ENCODE measurements at regions not wholly inside any gene's neighbourhood (a gene's known extent, or its start where the extent isn't known, plus 50 kb on each side); places are given as distances from the start of the nearest gene placed in this dataset.

DNA sequence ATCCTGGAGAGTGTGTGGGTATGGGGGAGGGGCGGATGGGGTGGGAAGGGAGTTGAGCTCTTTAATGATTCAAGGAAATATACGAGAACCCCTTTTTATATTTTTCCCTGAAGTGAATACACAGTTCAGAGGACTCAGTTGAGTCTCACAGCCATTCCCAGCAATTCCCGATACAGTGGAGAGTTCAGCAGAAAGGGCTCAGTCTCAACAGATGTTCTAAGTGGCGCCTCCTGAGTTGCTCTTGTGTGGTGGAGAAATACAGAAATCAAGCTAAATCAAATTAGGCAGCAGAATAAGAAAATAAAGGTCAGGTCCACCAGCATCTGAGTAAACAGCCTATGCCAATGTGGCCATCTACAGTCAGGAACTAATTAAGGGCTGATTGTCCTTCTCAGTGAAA lies 372.1 kb downstream of the NR2F2 start:
- H3K4me1 ChIP-seq = no peaks in the 10 kb centered on the region
- no peaks in the 10 kb centered on the region for H3K36me3 ChIP-seq
- H3K4me3 ChIP-seq = no peak overlapping the region
- no peaks in the 10 kb centered on the region for H3K9me3 ChIP-seq
- DNase-seq (no peak), ATAC-seq (no peak)
- intact Hi-C loops (cut with DNase I) = no loop called here
- peaks cover 0 to 55% (median 0%) of the 10 kb centered on the region in 9 donors for H3K27me3 ChIP-seq
- TF ChIP-seq POLR2A (IDR thresholded peaks at IDR 0.05) = no peak
- TF ChIP-seq, protein P1, sequence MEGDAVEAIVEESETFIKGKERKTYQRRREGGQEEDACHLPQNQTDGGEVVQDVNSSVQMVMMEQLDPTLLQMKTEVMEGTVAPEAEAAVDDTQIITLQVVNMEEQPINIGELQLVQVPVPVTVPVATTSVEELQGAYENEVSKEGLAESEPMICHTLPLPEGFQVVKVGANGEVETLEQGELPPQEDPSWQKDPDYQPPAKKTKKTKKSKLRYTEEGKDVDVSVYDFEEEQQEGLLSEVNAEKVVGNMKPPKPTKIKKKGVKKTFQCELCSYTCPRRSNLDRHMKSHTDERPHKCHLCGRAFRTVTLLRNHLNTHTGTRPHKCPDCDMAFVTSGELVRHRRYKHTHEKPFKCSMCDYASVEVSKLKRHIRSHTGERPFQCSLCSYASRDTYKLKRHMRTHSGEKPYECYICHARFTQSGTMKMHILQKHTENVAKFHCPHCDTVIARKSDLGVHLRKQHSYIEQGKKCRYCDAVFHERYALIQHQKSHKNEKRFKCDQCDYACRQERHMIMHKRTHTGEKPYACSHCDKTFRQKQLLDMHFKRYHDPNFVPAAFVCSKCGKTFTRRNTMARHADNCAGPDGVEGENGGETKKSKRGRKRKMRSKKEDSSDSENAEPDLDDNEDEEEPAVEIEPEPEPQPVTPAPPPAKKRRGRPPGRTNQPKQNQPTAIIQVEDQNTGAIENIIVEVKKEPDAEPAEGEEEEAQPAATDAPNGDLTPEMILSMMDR (IDR thresholded peaks at IDR 0.05) = no peak
- WGBS, 4 donors = 38 to 59% (median 55%) methylated on average over 4 of the region's 4 CpGs
- no peak overlapping the region for H3K27ac ChIP-seq

GRCh38 chr15:96703091-96703490 lies 372.6 kb downstream of the NR2F2 start:
- H3K4me1 ChIP-seq = no peaks in the 10 kb centered on the region
- intact Hi-C loops (cut with DNase I) = no loop called here
- DNase-seq (no peak), ATAC-seq (no peak)
- 35 to 46% (median 39%) methylated on average over 3 of the region's 3 CpGs for WGBS, 4 donors
- no peak overlapping the region for H3K4me3 ChIP-seq
- H3K27ac ChIP-seq = no peak overlapping the region
- H3K9me3 ChIP-seq = no peaks in the 10 kb centered on the region
- peaks cover 0 to 51% (median 0%) of the 10 kb centered on the region in 9 donors for H3K27me3 ChIP-seq
- H3K36me3 ChIP-seq = no peaks in the 10 kb centered on the region
- TF ChIP-seq, protein P1 (IDR thresholded peaks at IDR 0.05) = no peak
- no peak for TF ChIP-seq POLR2A (IDR thresholded peaks at IDR 0.05)

DNA sequence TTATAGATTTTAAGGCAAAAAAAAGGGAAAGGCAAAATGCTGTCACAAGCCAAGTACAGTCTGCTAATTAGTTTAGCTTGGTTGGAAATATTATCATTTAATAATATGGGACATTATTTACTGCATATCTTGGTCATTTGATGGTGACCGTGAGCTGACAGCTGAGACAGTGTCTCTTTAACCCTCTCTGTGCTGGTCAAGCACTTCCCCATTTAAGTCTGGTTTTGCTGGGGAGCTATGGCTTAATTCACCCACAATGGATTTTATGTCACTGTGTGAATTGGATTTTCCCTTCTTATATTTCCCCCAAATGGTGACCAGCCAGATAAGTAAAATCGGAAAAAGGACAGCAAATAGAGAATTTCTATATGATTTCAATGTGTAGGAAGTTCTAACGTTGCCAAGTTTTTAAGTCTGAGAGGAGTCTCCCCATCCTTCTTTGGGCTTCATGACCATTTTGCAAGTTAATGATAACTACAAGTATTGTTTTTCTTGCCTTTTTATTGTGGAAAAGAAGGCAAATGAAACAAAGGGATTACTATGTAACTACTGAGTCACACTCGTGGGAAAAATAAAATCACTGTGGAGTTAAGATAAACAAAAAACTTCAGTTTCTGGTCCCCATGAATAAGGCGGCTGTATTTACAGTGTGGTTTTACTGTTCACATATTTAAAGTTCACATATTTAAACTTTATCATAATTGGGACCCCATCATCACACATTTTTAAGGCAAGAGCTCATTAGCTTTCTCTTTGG lies 373.5 kb downstream of the NR2F2 start:
- no peaks in the 10 kb centered on the region for H3K9me3 ChIP-seq
- WGBS, 4 donors = 58 to 64% (median 59%) methylated on average over 5 of the region's 5 CpGs
- H3K4me1 ChIP-seq = no peaks in the 10 kb centered on the region
- H3K36me3 ChIP-seq = no peaks in the 10 kb centered on the region
- DNase-seq = no peak
- TF ChIP-seq POLR2A (IDR thresholded peaks at IDR 0.05) = no peak
- TF ChIP-seq, protein P1 (IDR thresholded peaks at IDR 0.05) = no peak
- H3K27me3 ChIP-seq = peaks cover 0 to 49% (median 0%) of the 10 kb centered on the region in 9 donors
- H3K4me3 ChIP-seq = no peak overlapping the region
- intact Hi-C loops (cut with DNase I) = no loop called here
- H3K27ac ChIP-seq = no peak overlapping the region
- ATAC-seq = no peak

- Histone ChIP-seq H3K4me3 (no peak overlapping the region), H3K27ac (no peak overlapping the region), H3K36me3 (no peaks in the 10 kb centered on the region), H3K27me3 (peaks cover 0 to 12% (median 0%) of the 10 kb centered on the region in 9 donors), H3K4me1 (no peaks in the 10 kb centered on the region), H3K9me3 (no peaks in the 10 kb centered on the region)
- DNase-seq (no peak), ATAC-seq (no peak)
- WGBS, 4 donors = 37 to 62% (median 55%) methylated on average over 6 of the region's 6 CpGs
- no peak for TF ChIP-seq POLR2A (IDR thresholded peaks at IDR 0.05)
- TF ChIP-seq, protein P1 (IDR thresholded peaks at IDR 0.05) = no peak
- intact Hi-C loops (cut with DNase I) = no loop called here
Observed at GRCh38 chr15:96716075-96716474, 385.6 kb downstream of the NR2F2 start.

Measured in heart left ventricle (tissue), 16 donors.